WTC11 (cell line): ENCODE measurements at regions not wholly inside any gene's neighbourhood (a gene's known extent, or its start where the extent isn't known, plus 50 kb on each side); places are given as distances from the start of the nearest gene placed in this dataset.

ENCODE experiments used
- MAX ChIP-seq: sonication (generic); formaldehyde crosslinking; IDR thresholded peaks from 2 replicates; pipeline ENCODE4 v1.8.0; 2022; ENCODE audit warnings: mild to moderate bottlenecking, missing genetic modification reagents
- MLX ChIP-seq: sonication (generic); formaldehyde crosslinking; IDR thresholded peaks from 2 replicates; pipeline ENCODE4 v1.8.1; 2023; ENCODE audit warnings: mild to moderate bottlenecking, missing genetic modification reagents, moderate library complexity
- SMAD3 ChIP-seq: sonication (generic); formaldehyde crosslinking; IDR thresholded peaks from 2 replicates; pipeline ENCODE4 v1.8.0; 2022; ENCODE audit warnings: missing genetic modification reagents, mild to moderate bottlenecking, borderline replicate concordance
- SP1 ChIP-seq: sonication (generic); formaldehyde crosslinking; conservative IDR thresholded peaks from 2 replicates; pipeline ENCODE4 v1.8.1; 2022; ENCODE audit warnings: missing genetic modification reagents
- TEAD4 ChIP-seq: sonication (generic); formaldehyde crosslinking; IDR thresholded peaks from 2 replicates; pipeline ENCODE4 v1.8.0; 2022; ENCODE audit warnings: mild to moderate bottlenecking, missing genetic modification reagents
- ZNF219 ChIP-seq: sonication (generic); formaldehyde crosslinking; IDR thresholded peaks from 2 replicates; pipeline ENCODE4 v1.8.0; 2023; ENCODE audit warnings: missing genetic modification reagents, mild to moderate bottlenecking, borderline replicate concordance
- ZNF232 ChIP-seq: sonication (generic); formaldehyde crosslinking; IDR thresholded peaks from 2 replicates; pipeline ENCODE4 v1.8.0; 2022; ENCODE audit warnings: mild to moderate bottlenecking, missing genetic modification reagents
- TF ChIP-seq, protein P1 (sequence below): fragments of 200-600 bp; IDR thresholded peaks from 2 replicates; pipeline ENCODE4 v1.8.0; 2022; ENCODE audit warnings: antibody characterized with exemption
- TF ChIP-seq, protein P2 (sequence below): sonication (generic); formaldehyde crosslinking; IDR thresholded peaks from 2 replicates; pipeline ENCODE4 v1.8.0; 2023; ENCODE audit warnings: missing genetic modification reagents, mild to moderate bottlenecking, borderline replicate concordance
- TF ChIP-seq, protein P3 (sequence below): sonication (generic); formaldehyde crosslinking; IDR thresholded peaks from 2 replicates; pipeline ENCODE4 v1.8.1; 2023; ENCODE audit warnings: mild to moderate bottlenecking, moderate library complexity, missing genetic modification reagents

DNA sequence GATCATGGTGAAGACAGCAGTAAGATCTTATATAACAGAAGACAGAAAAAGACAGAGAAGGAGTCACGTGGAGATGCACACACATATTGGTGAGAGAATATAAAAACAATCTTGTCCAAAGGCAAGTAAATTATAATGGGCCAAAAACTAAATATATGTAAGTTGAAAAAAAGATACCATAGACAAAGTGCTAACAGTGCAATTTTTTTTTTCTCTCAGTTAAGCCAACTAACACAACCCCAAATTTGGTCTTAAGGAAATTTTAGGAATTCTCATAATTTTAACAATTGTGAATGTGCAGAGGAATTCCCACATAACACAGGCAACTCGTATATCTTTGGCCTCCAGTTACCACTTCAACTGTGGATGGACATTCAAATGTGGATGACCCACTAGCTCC, 432.2 kb downstream of the SOX2 start:
- TF ChIP-seq MAX (CRISPR knock-in tag) (no peak), MLX (CRISPR knock-in tag) (no peak), TEAD4 (no peak), SMAD3 (CRISPR knock-in tag) (no peak), ZNF219 (no peak), SP1 (no peak), ZNF232 (no peak)
- TF ChIP-seq, protein P1, sequence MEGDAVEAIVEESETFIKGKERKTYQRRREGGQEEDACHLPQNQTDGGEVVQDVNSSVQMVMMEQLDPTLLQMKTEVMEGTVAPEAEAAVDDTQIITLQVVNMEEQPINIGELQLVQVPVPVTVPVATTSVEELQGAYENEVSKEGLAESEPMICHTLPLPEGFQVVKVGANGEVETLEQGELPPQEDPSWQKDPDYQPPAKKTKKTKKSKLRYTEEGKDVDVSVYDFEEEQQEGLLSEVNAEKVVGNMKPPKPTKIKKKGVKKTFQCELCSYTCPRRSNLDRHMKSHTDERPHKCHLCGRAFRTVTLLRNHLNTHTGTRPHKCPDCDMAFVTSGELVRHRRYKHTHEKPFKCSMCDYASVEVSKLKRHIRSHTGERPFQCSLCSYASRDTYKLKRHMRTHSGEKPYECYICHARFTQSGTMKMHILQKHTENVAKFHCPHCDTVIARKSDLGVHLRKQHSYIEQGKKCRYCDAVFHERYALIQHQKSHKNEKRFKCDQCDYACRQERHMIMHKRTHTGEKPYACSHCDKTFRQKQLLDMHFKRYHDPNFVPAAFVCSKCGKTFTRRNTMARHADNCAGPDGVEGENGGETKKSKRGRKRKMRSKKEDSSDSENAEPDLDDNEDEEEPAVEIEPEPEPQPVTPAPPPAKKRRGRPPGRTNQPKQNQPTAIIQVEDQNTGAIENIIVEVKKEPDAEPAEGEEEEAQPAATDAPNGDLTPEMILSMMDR, result no peak
- TF ChIP-seq, protein P2, sequence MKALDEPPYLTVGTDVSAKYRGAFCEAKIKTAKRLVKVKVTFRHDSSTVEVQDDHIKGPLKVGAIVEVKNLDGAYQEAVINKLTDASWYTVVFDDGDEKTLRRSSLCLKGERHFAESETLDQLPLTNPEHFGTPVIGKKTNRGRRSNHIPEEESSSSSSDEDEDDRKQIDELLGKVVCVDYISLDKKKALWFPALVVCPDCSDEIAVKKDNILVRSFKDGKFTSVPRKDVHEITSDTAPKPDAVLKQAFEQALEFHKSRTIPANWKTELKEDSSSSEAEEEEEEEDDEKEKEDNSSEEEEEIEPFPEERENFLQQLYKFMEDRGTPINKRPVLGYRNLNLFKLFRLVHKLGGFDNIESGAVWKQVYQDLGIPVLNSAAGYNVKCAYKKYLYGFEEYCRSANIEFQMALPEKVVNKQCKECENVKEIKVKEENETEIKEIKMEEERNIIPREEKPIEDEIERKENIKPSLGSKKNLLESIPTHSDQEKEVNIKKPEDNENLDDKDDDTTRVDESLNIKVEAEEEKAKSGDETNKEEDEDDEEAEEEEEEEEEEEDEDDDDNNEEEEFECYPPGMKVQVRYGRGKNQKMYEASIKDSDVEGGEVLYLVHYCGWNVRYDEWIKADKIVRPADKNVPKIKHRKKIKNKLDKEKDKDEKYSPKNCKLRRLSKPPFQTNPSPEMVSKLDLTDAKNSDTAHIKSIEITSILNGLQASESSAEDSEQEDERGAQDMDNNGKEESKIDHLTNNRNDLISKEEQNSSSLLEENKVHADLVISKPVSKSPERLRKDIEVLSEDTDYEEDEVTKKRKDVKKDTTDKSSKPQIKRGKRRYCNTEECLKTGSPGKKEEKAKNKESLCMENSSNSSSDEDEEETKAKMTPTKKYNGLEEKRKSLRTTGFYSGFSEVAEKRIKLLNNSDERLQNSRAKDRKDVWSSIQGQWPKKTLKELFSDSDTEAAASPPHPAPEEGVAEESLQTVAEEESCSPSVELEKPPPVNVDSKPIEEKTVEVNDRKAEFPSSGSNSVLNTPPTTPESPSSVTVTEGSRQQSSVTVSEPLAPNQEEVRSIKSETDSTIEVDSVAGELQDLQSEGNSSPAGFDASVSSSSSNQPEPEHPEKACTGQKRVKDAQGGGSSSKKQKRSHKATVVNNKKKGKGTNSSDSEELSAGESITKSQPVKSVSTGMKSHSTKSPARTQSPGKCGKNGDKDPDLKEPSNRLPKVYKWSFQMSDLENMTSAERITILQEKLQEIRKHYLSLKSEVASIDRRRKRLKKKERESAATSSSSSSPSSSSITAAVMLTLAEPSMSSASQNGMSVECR (CRISPR knock-in tag), result no peak
- TF ChIP-seq, protein P3, sequence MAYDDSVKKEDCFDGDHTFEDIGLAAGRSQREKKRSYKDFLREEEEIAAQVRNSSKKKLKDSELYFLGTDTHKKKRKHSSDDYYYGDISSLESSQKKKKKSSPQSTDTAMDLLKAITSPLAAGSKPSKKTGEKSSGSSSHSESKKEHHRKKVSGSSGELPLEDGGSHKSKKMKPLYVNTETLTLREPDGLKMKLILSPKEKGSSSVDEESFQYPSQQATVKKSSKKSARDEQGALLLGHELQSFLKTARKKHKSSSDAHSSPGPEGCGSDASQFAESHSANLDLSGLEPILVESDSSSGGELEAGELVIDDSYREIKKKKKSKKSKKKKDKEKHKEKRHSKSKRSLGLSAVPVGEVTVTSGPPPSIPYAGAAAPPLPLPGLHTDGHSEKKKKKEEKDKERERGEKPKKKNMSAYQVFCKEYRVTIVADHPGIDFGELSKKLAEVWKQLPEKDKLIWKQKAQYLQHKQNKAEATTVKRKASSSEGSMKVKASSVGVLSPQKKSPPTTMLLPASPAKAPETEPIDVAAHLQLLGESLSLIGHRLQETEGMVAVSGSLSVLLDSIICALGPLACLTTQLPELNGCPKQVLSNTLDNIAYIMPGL (CRISPR knock-in tag), result no peak
